Upper lobe of left lung (tissue), 4 donors: ENCODE measurements at regions not wholly inside any gene's neighbourhood (a gene's known extent, or its start where the extent isn't known, plus 50 kb on each side); places are given as distances from the start of the nearest gene placed in this dataset.

Experiments
- POLR2A ChIP-seq, 4 donors: fragments of 450-650 bp; IDR thresholded peaks; one replicate each; pipeline ENCODE4 v1.5.1; 2016 to 2017; ENCODE audit warnings: antibody characterized with exemption in 4 of 4, mild to moderate bottlenecking in 2 of 4
- POLR2AphosphoS5 ChIP-seq, 2 donors: sonication (generic); formaldehyde crosslinking; IDR thresholded peaks; one replicate each; pipeline ENCODE4 v1.5.1; 2017; ENCODE audit warnings: antibody characterized with exemption in 2 of 2
- TF ChIP-seq, protein P1 (sequence below), 6 experiments: fragments of 450-650 bp in 4 of 6; fragments of 200-600 bp in 2 of 6; sonication (generic) in 2 of 6; IDR thresholded peaks; one replicate each; pipeline ENCODE4 v1.5.1; 2016 to 2019; ENCODE audit warnings: antibody characterized with exemption in 6 of 6

DNA sequence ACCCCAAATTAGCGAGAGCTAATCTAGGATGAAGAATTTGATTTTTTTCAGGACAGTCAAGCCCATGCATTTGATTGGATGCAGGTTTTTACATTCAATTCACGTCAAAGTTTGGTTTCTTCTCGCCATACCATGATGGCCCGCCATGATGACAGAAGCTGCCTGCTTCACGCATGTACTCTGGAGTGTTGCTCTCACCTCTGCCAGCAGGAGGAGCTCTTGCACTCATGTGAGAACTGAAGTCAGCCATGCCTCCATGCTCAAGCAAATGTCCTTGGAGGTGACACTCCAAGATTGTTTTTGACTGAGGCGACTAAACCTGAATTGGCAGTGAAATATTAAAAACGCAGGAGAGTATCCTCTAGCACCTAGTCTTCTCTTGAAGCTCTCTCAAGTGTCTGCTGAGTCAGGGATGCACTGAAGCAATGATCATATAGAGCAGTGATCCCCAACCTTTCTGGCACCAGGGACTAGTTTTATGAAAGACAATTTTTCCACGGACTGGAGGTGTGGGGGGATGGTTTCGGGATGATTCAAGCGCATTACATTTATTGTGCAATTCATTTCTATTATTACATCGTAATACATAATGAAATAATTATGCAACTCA lies 120.9 kb downstream of the SAMMSON start:
- TF ChIP-seq, protein P1, sequence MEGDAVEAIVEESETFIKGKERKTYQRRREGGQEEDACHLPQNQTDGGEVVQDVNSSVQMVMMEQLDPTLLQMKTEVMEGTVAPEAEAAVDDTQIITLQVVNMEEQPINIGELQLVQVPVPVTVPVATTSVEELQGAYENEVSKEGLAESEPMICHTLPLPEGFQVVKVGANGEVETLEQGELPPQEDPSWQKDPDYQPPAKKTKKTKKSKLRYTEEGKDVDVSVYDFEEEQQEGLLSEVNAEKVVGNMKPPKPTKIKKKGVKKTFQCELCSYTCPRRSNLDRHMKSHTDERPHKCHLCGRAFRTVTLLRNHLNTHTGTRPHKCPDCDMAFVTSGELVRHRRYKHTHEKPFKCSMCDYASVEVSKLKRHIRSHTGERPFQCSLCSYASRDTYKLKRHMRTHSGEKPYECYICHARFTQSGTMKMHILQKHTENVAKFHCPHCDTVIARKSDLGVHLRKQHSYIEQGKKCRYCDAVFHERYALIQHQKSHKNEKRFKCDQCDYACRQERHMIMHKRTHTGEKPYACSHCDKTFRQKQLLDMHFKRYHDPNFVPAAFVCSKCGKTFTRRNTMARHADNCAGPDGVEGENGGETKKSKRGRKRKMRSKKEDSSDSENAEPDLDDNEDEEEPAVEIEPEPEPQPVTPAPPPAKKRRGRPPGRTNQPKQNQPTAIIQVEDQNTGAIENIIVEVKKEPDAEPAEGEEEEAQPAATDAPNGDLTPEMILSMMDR (IDR thresholded peaks at IDR 0.05), result peak in 5 of 6 experiments; percentile 43 to 64 (median 56)
- TF ChIP-seq POLR2A (IDR thresholded peaks at IDR 0.05), result no peak
- no peak for TF ChIP-seq POLR2AphosphoS5 (IDR thresholded peaks at IDR 0.05)
